ENCODE measurements at regions not wholly inside any gene's neighbourhood (a gene's known extent, or its start where the extent isn't known, plus 50 kb on each side); places are given as distances from the start of the nearest gene placed in this dataset.
"Not testable (repeated sequence)": the region's sequence is repeated elsewhere in the genome, so short reads cannot be mapped to it uniquely, and the experiment has no call there.

- DNase-seq (ENCODE audit: low read depth), result no peak
Measured at GRCh38 chr3:157857440-157857839, 248.8 kb downstream of the SHOX2 start.

GRCh38 chr3:157856078-157856939 is 249.9 kb downstream of the SHOX2 start:
- DNase-seq (ENCODE audit: low read depth), result peak; percentile 59

- DNase-seq (ENCODE audit: low read depth), result not testable (repeated sequence)
Measured at GRCh38 chr3:157845839-157846238, 260.4 kb downstream of the SHOX2 start.

GRCh38 chr3:157844800-157845565 is 261.2 kb downstream of the SHOX2 start:
- DNase-seq (ENCODE audit: low read depth), result peak; percentile 18

- no peak for DNase-seq (ENCODE audit: low read depth)
Measured at GRCh38 chr3:157844216-157844615, 262.0 kb downstream of the SHOX2 start.

GRCh38 chr3:157841029-157841428 is 265.2 kb downstream of the SHOX2 start:
- no peak for DNase-seq (ENCODE audit: low read depth)

- DNase-seq (ENCODE audit: low read depth), result no peak
Measured at GRCh38 chr3:157840564-157840963, 265.7 kb downstream of the SHOX2 start.

- DNase-seq (ENCODE audit: low read depth), result no peak
Measured at GRCh38 chr3:157838457-157838856, 267.8 kb downstream of the SHOX2 start.

GRCh38 chr3:157837336-157837735 is 268.9 kb downstream of the SHOX2 start:
- no peak for DNase-seq (ENCODE audit: low read depth)

- no peak for DNase-seq (ENCODE audit: low read depth)
Measured at GRCh38 chr3:157836022-157836421, 270.2 kb downstream of the SHOX2 start.

GRCh38 chr3:157832588-157832987 is 273.6 kb downstream of the SHOX2 start:
- peak; percentile 28 for DNase-seq (ENCODE audit: low read depth)

- DNase-seq (ENCODE audit: low read depth), result no peak
Measured at GRCh38 chr3:157830556-157831236, 275.5 kb downstream of the SHOX2 start.

- no peak for DNase-seq (ENCODE audit: low read depth)
Measured at GRCh38 chr3:157829786-157830185, 276.4 kb downstream of the SHOX2 start.

- DNase-seq (ENCODE audit: low read depth), result no peak
Measured at GRCh38 chr3:157824281-157824680, 281.9 kb downstream of the SHOX2 start.

GRCh38 chr3:157823050-157823449 is 283.2 kb downstream of the SHOX2 start:
- DNase-seq (ENCODE audit: low read depth), result no peak

GRCh38 chr3:157820157-157820517 is 286.1 kb downstream of the SHOX2 start:
- DNase-seq (ENCODE audit: low read depth), result no peak

GRCh38 chr3:157819270-157820156 is 286.7 kb downstream of the SHOX2 start:
- no peak for DNase-seq (ENCODE audit: low read depth)

GRCh38 chr3:157816896-157817295 is 289.3 kb downstream of the SHOX2 start:
- DNase-seq (ENCODE audit: low read depth), result no peak

GRCh38 chr3:157816296-157816695 is 289.9 kb downstream of the SHOX2 start:
- DNase-seq (ENCODE audit: low read depth), result no peak

GRCh38 chr3:157815739-157816138 is 290.5 kb downstream of the SHOX2 start:
- no peak for DNase-seq (ENCODE audit: low read depth)

Measured in HT1080 (cell line).